Gastroesophageal sphincter (tissue), 4 donors: ENCODE measurements at regions not wholly inside any gene's neighbourhood (a gene's known extent, or its start where the extent isn't known, plus 50 kb on each side); places are given as distances from the start of the nearest gene placed in this dataset.

ENCODE experiments used
- ATAC-seq: fragments of 150-250 bp; one replicate; pipeline ENCODE4 v1.9.1; 2016; ENCODE audit warnings: mild to moderate bottlenecking, moderate library complexity
- H3K27ac ChIP-seq, 4 donors: fragments of 200-600 bp; sonication (generic) in 3 of 4; 1 replicate in 3 of 4; 2 replicates in 1 of 4; pipeline ENCODE4 v1.5.1; 2016 to 2019
- H3K27me3 ChIP-seq: fragments of 200-600 bp; sonication (generic); one replicate; pipeline ENCODE4 v1.5.1; 2019
- H3K36me3 ChIP-seq, 2 donors: fragments of 200-600 bp; sonication (generic); one replicate each; pipeline ENCODE4 v1.5.1; 2019; ENCODE audit warnings: control low read depth in 1 of 2
- H3K4me1 ChIP-seq, 3 donors: fragments of 200-600 bp; sonication (generic); 1 replicate in 2 of 3; 2 replicates in 1 of 3; pipeline ENCODE4 v1.5.1; 2016 to 2019; ENCODE audit warnings: control low read depth in 2 of 3
- H3K4me3 ChIP-seq, 2 donors: fragments of 200-600 bp; sonication (generic); one replicate each; pipeline ENCODE4 v1.5.1; 2019; ENCODE audit warnings: mild to moderate bottlenecking in 1 of 2, moderate library complexity in 1 of 2
- H3K9me3 ChIP-seq, 3 donors: fragments of 200-600 bp; sonication (generic); one replicate each; pipeline ENCODE4 v1.5.1; 2017 to 2019; ENCODE audit warnings: control low read depth in 2 of 3
- EP300 ChIP-seq: sonication (generic); formaldehyde crosslinking; IDR thresholded peaks from one replicate; pipeline ENCODE4 v1.6.1; 2017; ENCODE audit warnings: antibody characterized with exemption, mild to moderate bottlenecking
- POLR2A ChIP-seq, 2 donors: fragments of 450-650 bp; IDR thresholded peaks; one replicate each; pipeline ENCODE4 v1.6.1; 2017; ENCODE audit warnings: antibody characterized with exemption in 2 of 2, mild to moderate bottlenecking in 2 of 2, moderate library complexity in 1 of 2
- POLR2AphosphoS5 ChIP-seq: sonication (generic); formaldehyde crosslinking; IDR thresholded peaks from one replicate; pipeline ENCODE4 v1.6.1; 2017; ENCODE audit warnings: antibody characterized with exemption
- WGBS, 2 donors: methylation state at CpG; one replicate each; pipeline ENCODE4 v1.1.5; 2018; ENCODE audit warnings: low coverage in 1 of 2; 5-methylcytosine and 5-hydroxymethylcytosine counted together
- TF ChIP-seq, protein P1 (sequence below), 4 experiments: fragments of 200-600 bp in 2 of 4; fragments of 450-650 bp in 2 of 4; sonication (generic) in 1 of 4; IDR thresholded peaks; one replicate each; pipeline ENCODE4 v1.5.1; 2017 to 2019; ENCODE audit warnings: antibody characterized with exemption in 4 of 4, mild to moderate bottlenecking in 2 of 4, moderate library complexity in 2 of 4

DNA sequence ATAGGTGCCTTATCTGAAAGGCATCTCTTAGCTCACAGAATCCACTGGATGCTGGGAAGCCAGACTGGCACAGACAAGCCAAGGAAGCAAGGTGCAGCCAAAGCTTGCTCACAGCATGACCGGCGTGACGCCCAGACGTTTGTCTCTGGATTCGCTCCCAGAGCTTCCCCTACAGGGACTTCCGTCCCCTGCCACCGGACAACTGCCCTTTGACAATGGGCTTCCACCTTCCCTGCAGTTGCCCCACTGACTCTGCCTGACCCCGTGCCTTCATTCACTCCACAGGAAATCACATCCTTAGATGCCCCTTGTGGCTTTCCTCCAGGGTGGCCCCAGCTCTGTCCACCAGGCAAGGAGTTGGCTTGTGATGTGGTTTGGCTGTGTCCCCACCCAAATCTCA, 94.8 kb upstream of the CDH4 start:
- Histone ChIP-seq H3K4me3 (no peak overlapping the region), H3K27ac (no peak overlapping the region), H3K36me3 (no peaks in the 10 kb centered on the region), H3K4me1 (no peaks in the 10 kb centered on the region), H3K27me3 (no peaks in the 10 kb centered on the region), H3K9me3 (no peaks in the 10 kb centered on the region)
- ATAC-seq = no peak
- no peak for TF ChIP-seq POLR2A (IDR thresholded peaks at IDR 0.05)
- 85% methylated on average over 8 of the region's 8 CpGs; no CpG with 5 or more reads in 1 of the 2 donors for WGBS, 2 donors

DNA sequence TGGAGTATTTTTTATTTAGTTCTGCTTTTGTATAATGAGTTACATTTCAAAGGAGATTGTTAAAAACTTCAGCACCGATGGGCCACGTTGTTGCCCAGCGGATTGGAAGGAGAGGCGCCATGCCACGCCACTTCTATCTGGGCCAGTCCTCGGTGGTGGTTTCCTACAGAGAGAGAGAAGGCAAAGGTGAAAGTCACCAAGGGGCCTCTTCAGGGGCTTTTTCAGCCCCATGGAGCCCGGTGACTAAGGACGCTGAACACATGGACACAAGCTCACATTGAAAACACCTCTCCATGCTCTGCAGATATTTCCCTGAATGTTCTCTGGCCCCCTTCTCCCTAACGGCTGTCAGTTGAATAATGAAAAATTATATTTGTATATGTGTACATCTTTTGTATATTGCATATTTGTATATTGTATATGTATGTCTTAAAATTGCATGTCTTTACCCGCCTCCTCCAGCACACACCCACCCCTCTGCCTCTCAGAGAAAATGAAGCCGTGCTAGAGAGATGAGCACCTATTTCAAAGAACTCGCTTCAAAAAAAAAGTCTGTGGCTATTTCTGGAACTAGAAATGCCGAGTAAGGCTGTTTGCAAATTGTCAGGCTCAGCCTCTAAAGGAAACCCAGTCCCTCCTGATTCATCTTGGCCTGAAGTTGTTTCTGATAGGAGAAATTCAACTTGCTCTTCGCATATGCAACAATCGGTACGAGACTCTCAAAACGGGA, 91.9 kb upstream of the CDH4 start:
- H3K4me1 ChIP-seq = no peaks in the 10 kb centered on the region
- 28 to 56% methylated on average over 15 of the region's 17 CpGs for WGBS, 2 donors
- H3K27me3 ChIP-seq = no peaks in the 10 kb centered on the region
- H3K9me3 ChIP-seq = no peaks in the 10 kb centered on the region
- no peaks in the 10 kb centered on the region for H3K36me3 ChIP-seq
- no peak overlapping the region for H3K4me3 ChIP-seq
- no peak for ATAC-seq
- no peak overlapping the region for H3K27ac ChIP-seq
- TF ChIP-seq EP300 = no peak
- TF ChIP-seq, protein P1, sequence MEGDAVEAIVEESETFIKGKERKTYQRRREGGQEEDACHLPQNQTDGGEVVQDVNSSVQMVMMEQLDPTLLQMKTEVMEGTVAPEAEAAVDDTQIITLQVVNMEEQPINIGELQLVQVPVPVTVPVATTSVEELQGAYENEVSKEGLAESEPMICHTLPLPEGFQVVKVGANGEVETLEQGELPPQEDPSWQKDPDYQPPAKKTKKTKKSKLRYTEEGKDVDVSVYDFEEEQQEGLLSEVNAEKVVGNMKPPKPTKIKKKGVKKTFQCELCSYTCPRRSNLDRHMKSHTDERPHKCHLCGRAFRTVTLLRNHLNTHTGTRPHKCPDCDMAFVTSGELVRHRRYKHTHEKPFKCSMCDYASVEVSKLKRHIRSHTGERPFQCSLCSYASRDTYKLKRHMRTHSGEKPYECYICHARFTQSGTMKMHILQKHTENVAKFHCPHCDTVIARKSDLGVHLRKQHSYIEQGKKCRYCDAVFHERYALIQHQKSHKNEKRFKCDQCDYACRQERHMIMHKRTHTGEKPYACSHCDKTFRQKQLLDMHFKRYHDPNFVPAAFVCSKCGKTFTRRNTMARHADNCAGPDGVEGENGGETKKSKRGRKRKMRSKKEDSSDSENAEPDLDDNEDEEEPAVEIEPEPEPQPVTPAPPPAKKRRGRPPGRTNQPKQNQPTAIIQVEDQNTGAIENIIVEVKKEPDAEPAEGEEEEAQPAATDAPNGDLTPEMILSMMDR (IDR thresholded peaks at IDR 0.05) = no peak
- TF ChIP-seq POLR2A (IDR thresholded peaks at IDR 0.05) = no peak
- TF ChIP-seq POLR2AphosphoS5 = no peak

DNA sequence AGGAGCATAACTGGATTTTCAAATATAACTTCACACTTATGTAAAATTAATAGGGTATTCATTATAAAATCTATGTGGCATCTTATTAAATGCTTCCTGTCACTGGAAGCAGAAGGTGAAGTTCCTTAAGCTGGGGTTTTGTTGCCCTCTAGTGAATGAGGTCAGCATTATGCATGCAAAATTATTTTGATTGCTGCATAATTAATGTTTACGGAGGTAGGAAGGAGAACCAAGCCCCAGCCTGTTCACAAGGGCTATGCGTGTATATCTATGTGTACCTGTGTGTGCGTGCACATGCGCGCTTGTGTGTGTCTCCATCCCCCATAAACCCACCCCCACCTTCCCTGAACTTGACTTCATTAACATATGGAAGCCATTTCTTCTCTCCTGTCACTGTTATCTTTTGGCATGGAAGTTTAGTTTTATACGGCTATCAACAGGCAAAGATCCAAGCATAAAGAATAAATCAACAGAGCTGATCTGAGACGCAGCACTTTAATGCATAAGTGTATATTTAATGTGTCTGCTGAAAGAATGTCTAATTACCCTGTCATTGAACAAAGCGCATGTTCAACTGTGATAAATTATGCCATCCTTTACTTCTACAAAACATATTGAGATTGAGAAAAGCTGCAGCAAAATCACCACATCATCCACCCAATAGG, 90.2 kb upstream of the CDH4 start:
- H3K4me1 ChIP-seq = no peaks in the 10 kb centered on the region
- H3K27ac ChIP-seq = no peak overlapping the region
- ATAC-seq = no peak
- H3K9me3 ChIP-seq = no peaks in the 10 kb centered on the region
- H3K36me3 ChIP-seq = no peaks in the 10 kb centered on the region
- 33 to 40% methylated on average over 6 to 8 of the region's 8 CpGs for WGBS, 2 donors
- H3K27me3 ChIP-seq = no peaks in the 10 kb centered on the region
- TF ChIP-seq, protein P1 (IDR thresholded peaks at IDR 0.05) = peak in 1 of 4 experiments; percentile 19
- no peak for TF ChIP-seq POLR2AphosphoS5
- no peak overlapping the region for H3K4me3 ChIP-seq

DNA sequence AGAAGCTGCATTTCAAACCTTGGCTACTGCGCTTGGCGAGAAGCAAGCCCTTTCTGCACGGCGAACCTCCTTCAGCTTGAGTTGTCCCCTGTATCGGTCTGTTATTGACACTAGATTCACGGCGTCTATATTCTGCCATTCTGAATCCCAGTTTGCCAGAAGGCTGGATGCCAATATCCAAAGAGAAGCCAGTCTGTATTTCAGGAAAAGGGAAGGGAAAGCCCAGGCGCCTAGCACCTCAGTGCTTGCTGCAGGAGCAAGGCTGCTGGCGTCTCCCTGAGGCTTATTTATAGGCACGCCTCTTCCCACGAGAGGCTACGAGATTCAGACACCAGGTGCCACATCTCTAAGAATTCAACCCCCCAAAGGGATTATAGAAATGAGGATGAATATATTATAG, 89.6 kb upstream of the CDH4 start:
- no peak overlapping the region for H3K4me3 ChIP-seq
- H3K27me3 ChIP-seq = no peaks in the 10 kb centered on the region
- no peak for ATAC-seq
- TF ChIP-seq POLR2A (IDR thresholded peaks at IDR 0.05) = no peak
- TF ChIP-seq EP300 = no peak
- TF ChIP-seq POLR2AphosphoS5 = no peak
- H3K4me1 ChIP-seq = no peaks in the 10 kb centered on the region
- 13 to 60% methylated on average over 2 to 9 of the region's 12 CpGs for WGBS, 2 donors
- H3K27ac ChIP-seq = no peak overlapping the region
- H3K9me3 ChIP-seq = no peaks in the 10 kb centered on the region
- no peaks in the 10 kb centered on the region for H3K36me3 ChIP-seq

DNA sequence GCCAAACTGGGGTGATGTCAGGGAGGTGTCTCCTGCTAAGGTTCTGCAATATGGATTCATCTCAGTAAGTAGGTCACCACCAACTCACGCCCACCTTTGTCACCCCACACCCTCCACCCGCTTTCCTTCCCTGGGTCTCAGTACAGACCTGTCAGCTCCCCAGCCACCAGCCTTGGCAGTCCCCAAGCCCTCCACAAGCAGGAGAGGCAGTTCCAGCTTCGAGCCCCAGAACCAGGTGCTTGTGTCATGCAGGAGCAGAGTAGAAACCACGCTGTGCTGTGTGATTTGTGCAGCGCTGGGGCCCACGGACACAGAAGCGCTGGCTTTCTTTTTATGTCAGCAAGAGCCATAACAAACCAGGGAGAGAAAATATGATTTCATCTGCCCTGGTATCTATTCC, 89.0 kb upstream of the CDH4 start:
- H3K27ac ChIP-seq = no peak overlapping the region
- no peaks in the 10 kb centered on the region for H3K9me3 ChIP-seq
- no peak for TF ChIP-seq POLR2A (IDR thresholded peaks at IDR 0.05)
- TF ChIP-seq, protein P1 (IDR thresholded peaks at IDR 0.05) = no peak
- no peak for TF ChIP-seq EP300
- TF ChIP-seq POLR2AphosphoS5 = no peak
- peaks cover 1% of the 10 kb centered on the region for H3K27me3 ChIP-seq
- no peaks in the 10 kb centered on the region for H3K36me3 ChIP-seq
- H3K4me3 ChIP-seq = no peak overlapping the region
- no peak for ATAC-seq
- WGBS, 2 donors = 55 to 82% methylated on average over 4 to 6 of the region's 7 CpGs
- H3K4me1 ChIP-seq = no peaks in the 10 kb centered on the region

DNA sequence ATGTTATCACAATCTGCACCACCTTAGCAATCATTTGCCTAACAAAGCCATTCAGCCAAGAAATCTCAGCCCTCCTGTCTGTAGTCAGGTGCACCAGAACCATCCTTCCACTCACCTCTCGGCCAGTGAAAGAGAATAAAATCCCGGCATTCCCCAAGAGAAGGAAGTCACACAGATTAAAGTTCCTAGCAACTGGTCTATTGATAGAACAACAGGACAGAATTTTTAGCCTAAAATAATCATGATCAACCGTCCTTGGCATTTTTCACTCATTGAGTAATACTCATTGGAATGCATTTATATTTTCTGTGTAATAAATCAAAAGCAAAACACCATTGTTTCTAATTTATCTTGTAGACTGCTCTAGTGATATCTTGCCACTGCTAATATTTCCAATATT, 85.7 kb upstream of the CDH4 start:
- no peak overlapping the region for H3K4me3 ChIP-seq
- H3K27ac ChIP-seq = no peak overlapping the region
- H3K4me1 ChIP-seq = no peaks in the 10 kb centered on the region
- ATAC-seq = no peak
- WGBS, 2 donors = 35 to 40% methylated on average over 3 of the region's 3 CpGs
- TF ChIP-seq POLR2A (IDR thresholded peaks at IDR 0.05) = no peak
- TF ChIP-seq, protein P1 (IDR thresholded peaks at IDR 0.05) = no peak
- no peak for TF ChIP-seq POLR2AphosphoS5
- no peak for TF ChIP-seq EP300
- peaks cover 27% of the 10 kb centered on the region for H3K27me3 ChIP-seq
- H3K9me3 ChIP-seq = no peaks in the 10 kb centered on the region
- H3K36me3 ChIP-seq = no peaks in the 10 kb centered on the region
